Nephron progenitor cell (in vitro differentiated cells): ENCODE measurements at regions not wholly inside any gene's neighbourhood (a gene's known extent, or its start where the extent isn't known, plus 50 kb on each side); places are given as distances from the start of the nearest gene placed in this dataset.

Source experiments
- DNase-seq: peaks from one replicate; pipeline ENCODE4 v3.0.0; 2021
- H3K27ac Mint-ChIP-seq: 2 replicates; pipeline ENCODE4 v1.8.0; 2021; ENCODE audit warnings: mild to moderate bottlenecking, moderate library complexity, mixed read lengths
- H3K27me3 Mint-ChIP-seq: 2 replicates; pipeline ENCODE4 v1.8.0; 2021; ENCODE audit warnings: mild to moderate bottlenecking, low read depth, mixed read lengths; ENCODE audit not compliant: poor library complexity
- H3K36me3 Mint-ChIP-seq: 2 replicates; pipeline ENCODE4 v1.8.0; 2021; ENCODE audit warnings: low read depth, mixed read lengths
- H3K4me1 Mint-ChIP-seq: 2 replicates; pipeline ENCODE4 v1.8.0; 2021; ENCODE audit warnings: mixed read lengths
- H3K4me3 Mint-ChIP-seq: 2 replicates; pipeline ENCODE4 v1.8.0; 2021; ENCODE audit warnings: mild to moderate bottlenecking, moderate library complexity, mixed read lengths
- H3K9me3 Mint-ChIP-seq: 2 replicates; pipeline ENCODE4 v1.8.0; 2021; ENCODE audit warnings: mild to moderate bottlenecking, moderate library complexity, mixed read lengths
- TF ChIP-seq, protein P1 (sequence below): fragments of 200-600 bp; sonication (generic); IDR thresholded peaks from 2 replicates; pipeline ENCODE4 v1.5.0; 2021; ENCODE audit warnings: antibody characterized with exemption

DNA sequence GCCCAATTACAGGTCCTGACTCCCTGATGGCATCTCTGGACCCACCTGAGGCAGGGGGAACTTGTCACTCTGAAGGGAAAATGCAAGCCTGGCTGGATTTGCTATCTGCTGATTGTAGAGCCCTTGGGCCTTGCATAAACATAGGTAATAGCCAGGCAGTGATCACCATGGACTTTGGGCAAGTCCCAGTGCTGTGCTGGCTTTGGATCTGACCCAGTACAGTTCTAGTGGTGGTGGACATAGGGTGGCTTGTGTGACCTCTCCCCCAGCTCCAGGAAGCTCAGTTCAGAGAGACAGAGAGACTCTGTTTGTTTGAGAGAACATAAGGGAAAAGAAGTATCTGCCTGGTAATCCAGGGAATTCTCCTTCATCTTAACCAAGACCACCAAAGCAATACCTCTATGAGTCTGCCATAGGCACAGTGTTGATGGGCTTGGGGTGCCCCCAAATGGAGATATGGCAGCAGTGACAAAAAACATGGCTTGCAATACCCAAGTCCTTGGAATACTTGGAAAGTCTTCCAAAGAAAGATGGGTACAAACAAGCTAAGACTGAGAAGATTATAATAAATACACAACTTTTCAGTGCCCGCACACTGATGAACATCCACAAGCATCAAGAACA lies 348.5 kb downstream of the PYDC2 start:
- no peaks in the 10 kb centered on the region for H3K4me1 Mint-ChIP-seq
- no peaks in the 10 kb centered on the region for H3K36me3 Mint-ChIP-seq
- H3K9me3 Mint-ChIP-seq = peaks cover 27% of the 10 kb centered on the region
- no peak for DNase-seq
- H3K4me3 Mint-ChIP-seq = no peak overlapping the region
- H3K27me3 Mint-ChIP-seq = peaks cover 4% of the 10 kb centered on the region
- no peak overlapping the region for H3K27ac Mint-ChIP-seq
- TF ChIP-seq, protein P1, sequence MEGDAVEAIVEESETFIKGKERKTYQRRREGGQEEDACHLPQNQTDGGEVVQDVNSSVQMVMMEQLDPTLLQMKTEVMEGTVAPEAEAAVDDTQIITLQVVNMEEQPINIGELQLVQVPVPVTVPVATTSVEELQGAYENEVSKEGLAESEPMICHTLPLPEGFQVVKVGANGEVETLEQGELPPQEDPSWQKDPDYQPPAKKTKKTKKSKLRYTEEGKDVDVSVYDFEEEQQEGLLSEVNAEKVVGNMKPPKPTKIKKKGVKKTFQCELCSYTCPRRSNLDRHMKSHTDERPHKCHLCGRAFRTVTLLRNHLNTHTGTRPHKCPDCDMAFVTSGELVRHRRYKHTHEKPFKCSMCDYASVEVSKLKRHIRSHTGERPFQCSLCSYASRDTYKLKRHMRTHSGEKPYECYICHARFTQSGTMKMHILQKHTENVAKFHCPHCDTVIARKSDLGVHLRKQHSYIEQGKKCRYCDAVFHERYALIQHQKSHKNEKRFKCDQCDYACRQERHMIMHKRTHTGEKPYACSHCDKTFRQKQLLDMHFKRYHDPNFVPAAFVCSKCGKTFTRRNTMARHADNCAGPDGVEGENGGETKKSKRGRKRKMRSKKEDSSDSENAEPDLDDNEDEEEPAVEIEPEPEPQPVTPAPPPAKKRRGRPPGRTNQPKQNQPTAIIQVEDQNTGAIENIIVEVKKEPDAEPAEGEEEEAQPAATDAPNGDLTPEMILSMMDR = no peak

DNA sequence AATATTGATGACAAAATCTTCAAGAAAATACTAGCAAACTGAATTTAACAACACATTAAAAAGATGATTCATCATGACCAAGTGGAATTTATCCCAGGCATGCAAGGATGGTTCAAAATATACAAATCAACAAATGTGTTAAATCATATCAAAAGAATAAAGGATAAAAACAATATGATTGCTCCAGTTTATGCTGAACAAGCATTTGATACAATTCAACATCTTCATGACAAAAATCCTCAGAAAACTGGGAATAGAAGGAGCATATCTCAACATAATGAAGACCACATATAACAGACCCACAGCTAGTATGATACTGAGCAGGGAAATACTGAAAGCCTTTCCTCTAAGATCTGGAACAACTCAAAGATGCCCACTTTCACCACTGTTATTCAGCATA lies 352.3 kb downstream of the PYDC2 start:
- H3K27ac Mint-ChIP-seq = no peak overlapping the region
- DNase-seq = no peak
- no peaks in the 10 kb centered on the region for H3K4me1 Mint-ChIP-seq
- no peak overlapping the region for H3K4me3 Mint-ChIP-seq
- no peaks in the 10 kb centered on the region for H3K36me3 Mint-ChIP-seq
- no peaks in the 10 kb centered on the region for H3K27me3 Mint-ChIP-seq
- H3K9me3 Mint-ChIP-seq = peaks cover 22% of the 10 kb centered on the region
- TF ChIP-seq, protein P1 = no peak

DNA sequence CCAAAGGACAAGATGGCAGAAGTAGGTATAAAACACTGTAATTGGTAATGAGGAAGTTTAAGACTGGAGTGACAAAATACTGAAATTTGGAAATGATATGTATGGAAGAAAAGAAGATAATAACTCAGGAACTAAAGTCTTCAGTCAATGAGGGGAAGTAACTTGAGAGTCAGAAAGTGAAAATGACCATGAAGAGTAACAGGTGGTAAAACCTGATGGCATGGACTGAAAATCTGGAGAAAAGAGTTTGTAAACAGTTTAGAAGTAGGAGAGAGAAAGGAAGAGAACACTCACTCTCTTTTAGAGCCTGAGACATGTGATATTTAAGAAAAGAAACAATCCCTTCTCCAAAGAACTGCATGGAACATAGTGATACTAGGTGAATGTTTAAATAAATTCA lies 387.9 kb downstream of the PYDC2 start:
- no peak overlapping the region for H3K4me3 Mint-ChIP-seq

DNA sequence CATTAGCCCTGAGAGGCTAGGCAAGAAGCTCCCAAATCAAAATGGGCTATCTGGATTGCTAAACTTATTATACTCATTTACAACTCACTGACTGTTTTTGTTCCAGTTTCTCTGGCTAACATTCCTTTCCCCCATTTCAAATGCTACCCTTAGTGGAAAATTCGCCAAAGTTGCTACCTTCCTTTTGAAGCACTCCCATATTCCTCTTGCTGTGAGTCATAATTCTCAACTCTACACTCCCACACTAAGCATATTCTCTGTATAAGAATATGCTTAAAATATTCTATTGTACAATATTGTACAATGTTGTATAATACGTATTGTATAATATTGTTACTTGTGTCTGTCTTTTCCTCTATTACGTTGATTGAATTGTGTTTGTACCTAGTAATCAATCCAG lies 398.6 kb downstream of the PYDC2 start:
- Mint-ChIP-seq H3K4me1 (no peaks in the 10 kb centered on the region), H3K4me3 (no peak overlapping the region), H3K36me3 (no peaks in the 10 kb centered on the region), H3K27me3 (no peaks in the 10 kb centered on the region), H3K9me3 (peaks cover 5% of the 10 kb centered on the region), H3K27ac (no peak overlapping the region)
- no peak for DNase-seq
- TF ChIP-seq, protein P1 = no peak

More for the DNA sequence above, 387.9 kb downstream of the PYDC2 start:
- Mint-ChIP-seq H3K27me3 (no peaks in the 10 kb centered on the region), H3K36me3 (no peaks in the 10 kb centered on the region), H3K4me1 (no peaks in the 10 kb centered on the region), H3K9me3 (no peaks in the 10 kb centered on the region), H3K27ac (no peak overlapping the region)
- no peak for DNase-seq
- TF ChIP-seq, protein P1 = no peak

DNA sequence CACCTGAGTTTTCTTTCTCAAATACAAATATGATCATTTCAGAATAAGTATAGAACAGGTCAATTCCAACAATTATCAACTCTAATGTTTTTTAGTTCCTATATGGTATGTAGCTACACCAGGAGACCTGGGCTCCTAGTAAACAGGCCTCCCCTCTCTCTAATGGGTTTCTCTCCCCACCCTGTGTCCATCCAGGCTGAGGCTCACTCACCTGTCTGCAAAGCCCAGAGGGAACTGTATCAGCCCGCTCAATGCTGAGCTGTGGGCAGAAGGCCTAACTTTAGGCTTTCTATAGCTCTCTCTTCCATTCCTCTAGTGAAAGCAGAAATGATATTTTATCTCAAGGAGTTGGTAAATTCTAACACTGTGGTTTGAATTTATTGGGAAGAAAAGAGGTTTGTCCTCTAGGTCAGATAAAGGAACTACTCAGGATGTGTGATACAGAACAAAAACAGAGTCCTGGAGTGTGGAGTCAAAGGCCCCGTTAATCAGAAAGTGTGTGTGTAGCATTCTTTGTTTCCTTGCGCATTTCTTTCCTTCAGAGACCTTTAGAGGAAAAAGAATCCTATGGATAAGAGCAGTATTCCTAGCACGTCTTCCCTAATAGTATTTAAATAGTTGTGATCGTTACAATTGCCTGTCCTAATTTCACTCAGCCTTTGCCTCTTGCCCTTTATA lies 408.9 kb downstream of the PYDC2 start:
- Mint-ChIP-seq H3K4me1 (no peaks in the 10 kb centered on the region), H3K27me3 (no peaks in the 10 kb centered on the region), H3K36me3 (no peaks in the 10 kb centered on the region), H3K4me3 (no peak overlapping the region), H3K9me3 (no peaks in the 10 kb centered on the region), H3K27ac (peak overlapping the region; percentile 4)
- TF ChIP-seq, protein P1 = no peak
- no peak for DNase-seq

DNA sequence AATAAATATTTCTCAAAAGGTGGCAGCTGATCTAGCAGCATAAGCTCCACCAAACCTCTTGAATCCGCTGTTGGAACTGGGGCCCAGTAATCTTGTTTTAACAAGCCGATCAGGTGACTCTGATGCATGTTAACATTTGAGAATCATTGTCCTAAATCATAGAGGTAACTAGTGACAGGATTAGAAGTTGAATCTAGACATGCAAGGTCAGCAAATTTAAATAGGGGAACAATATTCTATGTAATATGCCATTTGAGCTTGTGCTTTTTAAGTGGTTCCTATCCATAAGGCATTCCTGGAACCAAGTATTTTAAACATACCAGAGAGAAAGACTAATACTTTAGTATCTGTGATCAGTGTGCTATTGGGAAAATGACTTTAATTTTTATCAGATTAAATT lies 412.8 kb downstream of the PYDC2 start:
- no peaks in the 10 kb centered on the region for H3K4me1 Mint-ChIP-seq
- H3K27me3 Mint-ChIP-seq = no peaks in the 10 kb centered on the region
- no peak overlapping the region for H3K27ac Mint-ChIP-seq
- TF ChIP-seq, protein P1 = no peak
- no peaks in the 10 kb centered on the region for H3K9me3 Mint-ChIP-seq
- no peak for DNase-seq
- H3K4me3 Mint-ChIP-seq = no peak overlapping the region
- H3K36me3 Mint-ChIP-seq = no peaks in the 10 kb centered on the region
